Body of pancreas (tissue), 4 donors: ENCODE measurements at regions not wholly inside any gene's neighbourhood (a gene's known extent, or its start where the extent isn't known, plus 50 kb on each side); places are given as distances from the start of the nearest gene placed in this dataset.

Experiments
- ATAC-seq: fragments of 150-250 bp; one replicate; pipeline ENCODE4 v1.9.1; 2016
- DNase-seq, 4 donors: peaks; one replicate each; pipeline ENCODE4 v3.0.0-alpha.2; 2019
- H3K27ac ChIP-seq, 4 donors: fragments of 200-600 bp; sonication (generic); 1 replicate in 3 of 4; 2 replicates in 1 of 4; pipeline versions ENCODE4 v1.5.1 to v1.6.1; 2016 to 2019; ENCODE audit warnings: mild to moderate bottlenecking in 1 of 4, mixed read lengths in 1 of 4, moderate library complexity in 1 of 4
- H3K27me3 ChIP-seq, 2 donors: fragments of 200-600 bp; sonication (generic); one replicate each; pipeline ENCODE4 v1.6.0; 2016; ENCODE audit warnings: mild to moderate bottlenecking in 1 of 2
- H3K36me3 ChIP-seq, 2 donors: fragments of 200-600 bp; sonication (generic); replicated peaks in 1 of 2; 2 replicates each; pipeline ENCODE4 v1.5.1; 2016; ENCODE audit warnings: low read depth in 2 of 2; ENCODE audit not compliant: insufficient read depth in 1 of 2
- H3K4me1 ChIP-seq: fragments of 200-600 bp; sonication (generic); one replicate; pipeline ENCODE4 v1.6.0; 2016
- H3K4me3 ChIP-seq, 2 donors: fragments of 200-600 bp; sonication (generic); 1 replicate in 1 of 2; 2 replicates in 1 of 2; pipeline ENCODE4 v1.5.1; 2016 to 2019
- H3K9me3 ChIP-seq, 3 donors: fragments of 200-600 bp; sonication (generic); 1 replicate in 2 of 3; 2 replicates in 1 of 3; pipeline ENCODE4 v1.5.1; 2016
- CTCF ChIP-seq, 7 experiments: fragments of 450-650 bp in 4 of 7; fragments of 200-600 bp in 3 of 7; sonication (generic) in 3 of 7; IDR thresholded peaks; one replicate each; pipeline ENCODE4 v1.5.1; 2016 to 2019; ENCODE audit warnings: antibody characterized with exemption in 7 of 7
- POLR2A ChIP-seq, 3 donors: fragments of 450-650 bp; IDR thresholded peaks; one replicate each; pipeline ENCODE4 v1.6.1; 2016; ENCODE audit warnings: antibody characterized with exemption in 3 of 3, mild to moderate bottlenecking in 2 of 3
- WGBS, 2 donors: methylation state at CpG; one replicate each; pipeline ENCODE4 v1.1.5; 2017; 5-methylcytosine and 5-hydroxymethylcytosine counted together
- intact Hi-C: fragments of 100-400 bp; cut with DNase I; formaldehyde crosslinking; loops from one replicate; pipeline ENCODE4 v1.15.1; 2023

- TF ChIP-seq CTCF (IDR thresholded peaks at IDR 0.05) (no peak), POLR2A (IDR thresholded peaks at IDR 0.05) (no peak)
Observed at GRCh38 chr5:85108471-85108870, 723.8 kb upstream of the EDIL3 start.

GRCh38 chr5:85109616-85110015, 724.9 kb upstream of the EDIL3 start:
- no peaks in the 10 kb centered on the region for H3K4me1 ChIP-seq
- H3K36me3 ChIP-seq: no peaks in the 10 kb centered on the region
- WGBS, 2 donors: 79 to 85% methylated on average over 1 of the region's 1 CpG
- H3K27me3 ChIP-seq: no peaks in the 10 kb centered on the region
- DNase-seq (no peak), ATAC-seq (no peak)
- intact Hi-C loops: no loop called here
- no peak overlapping the region for H3K27ac ChIP-seq
- no peak overlapping the region for H3K4me3 ChIP-seq
- H3K9me3 ChIP-seq: no peaks in the 10 kb centered on the region
- TF ChIP-seq POLR2A (IDR thresholded peaks at IDR 0.05) (no peak), CTCF (IDR thresholded peaks at IDR 0.05) (no peak)

More at GRCh38 chr5:85108471-85108870, 723.8 kb upstream of the EDIL3 start:
- ATAC-seq: no peak
- DNase-seq: no peak
- Histone ChIP-seq H3K4me3 (no peak overlapping the region), H3K36me3 (no peaks in the 10 kb centered on the region), H3K27me3 (no peaks in the 10 kb centered on the region), H3K27ac (no peak overlapping the region), H3K4me1 (no peaks in the 10 kb centered on the region), H3K9me3 (no peaks in the 10 kb centered on the region)
- WGBS, 2 donors: 14 to 28% methylated on average over 1 of the region's 1 CpG
- intact Hi-C loops: no loop called here

GRCh38 chr5:85132269-85132668, 747.6 kb upstream of the EDIL3 start:
- H3K36me3 ChIP-seq: no peaks in the 10 kb centered on the region
- DNase-seq (no peak), ATAC-seq (no peak)
- no peak overlapping the region for H3K27ac ChIP-seq
- H3K9me3 ChIP-seq: no peaks in the 10 kb centered on the region
- H3K4me3 ChIP-seq: no peak overlapping the region
- H3K27me3 ChIP-seq: no peaks in the 10 kb centered on the region
- no peaks in the 10 kb centered on the region for H3K4me1 ChIP-seq
- WGBS, 2 donors: 50 to 58% methylated on average over 1 of the region's 1 CpG
- TF ChIP-seq CTCF (IDR thresholded peaks at IDR 0.05) (no peak), POLR2A (IDR thresholded peaks at IDR 0.05) (no peak)
- intact Hi-C loops: no loop called here

- ATAC-seq (no peak), DNase-seq (no peak)
- H3K27ac ChIP-seq: no peak overlapping the region
- no peaks in the 10 kb centered on the region for H3K27me3 ChIP-seq
- intact Hi-C loops: no loop called here
- H3K36me3 ChIP-seq: no peaks in the 10 kb centered on the region
- no peaks in the 10 kb centered on the region for H3K9me3 ChIP-seq
- TF ChIP-seq POLR2A (IDR thresholded peaks at IDR 0.05): no peak
- no peak for TF ChIP-seq CTCF (IDR thresholded peaks at IDR 0.05)
- no peaks in the 10 kb centered on the region for H3K4me1 ChIP-seq
- H3K4me3 ChIP-seq: no peak overlapping the region
Observed at GRCh38 chr5:85140471-85140870, 755.8 kb upstream of the EDIL3 start.

GRCh38 chr5:85143138-85143537, 758.5 kb upstream of the EDIL3 start:
- no peak overlapping the region for H3K4me3 ChIP-seq
- H3K4me1 ChIP-seq: no peaks in the 10 kb centered on the region
- DNase-seq: no peak
- H3K27me3 ChIP-seq: no peaks in the 10 kb centered on the region
- H3K27ac ChIP-seq: no peak overlapping the region
- no peaks in the 10 kb centered on the region for H3K9me3 ChIP-seq
- no peak for TF ChIP-seq CTCF (IDR thresholded peaks at IDR 0.05)
- no peak for TF ChIP-seq POLR2A (IDR thresholded peaks at IDR 0.05)
- H3K36me3 ChIP-seq: no peaks in the 10 kb centered on the region
- no peak for ATAC-seq
- WGBS, 2 donors: 44 to 48% methylated on average over 3 of the region's 3 CpGs
- intact Hi-C loops: no loop called here
